Spleen (tissue), 7 donors: ENCODE measurements at regions not wholly inside any gene's neighbourhood (a gene's known extent, or its start where the extent isn't known, plus 50 kb on each side); places are given as distances from the start of the nearest gene placed in this dataset.

Source experiments
- CTCF ChIP-seq, 11 experiments: fragments of 200-600 bp in 7 of 11; fragments of 450-650 bp in 4 of 11; sonication (generic) in 4 of 11; IDR thresholded peaks in 8 of 11; conservative IDR thresholded peaks in 3 of 11; 1 replicate in 7 of 11; 2 replicates in 4 of 11; pipeline versions ENCODE4 v1.4.0 to v1.8.0; 2016 to 2021; ENCODE audit warnings: antibody characterized with exemption in 11 of 11, inconsistent platforms in 4 of 11, mild to moderate bottlenecking in 1 of 11
- POLR2A ChIP-seq, 3 donors: fragments of 450-650 bp; IDR thresholded peaks; one replicate each; pipeline ENCODE4 v1.5.1; 2017; ENCODE audit warnings: antibody characterized with exemption in 3 of 3, mild to moderate bottlenecking in 1 of 3
- POLR2AphosphoS5 ChIP-seq, 3 donors: sonication (generic); formaldehyde crosslinking; IDR thresholded peaks; one replicate each; pipeline ENCODE4 v1.5.1; 2017; ENCODE audit warnings: antibody characterized with exemption in 3 of 3
- donor health status: DM: no; HTN: no; CAD: no; lungs with moderate emphysema.
- donor health status: DM: no; HTN: no; CAD: no.
- donor health status: DM: no; HTN: no; CAD: no.

- TF ChIP-seq CTCF (IDR thresholded peaks at IDR 0.05 in 8 of 11, conservative IDR thresholded peaks at IDR 0.05 in 3 of 11) = no peak
- no peak for TF ChIP-seq POLR2A (IDR thresholded peaks at IDR 0.05)
- TF ChIP-seq POLR2AphosphoS5 (IDR thresholded peaks at IDR 0.05) = no peak
These were observed 107.4 kb upstream of the CBLB start for GRCh38 chr3:105976196-105976595.
